ENCODE measurements at regions not wholly inside any gene's neighbourhood (a gene's known extent, or its start where the extent isn't known, plus 50 kb on each side); places are given as distances from the start of the nearest gene placed in this dataset.

DNA sequence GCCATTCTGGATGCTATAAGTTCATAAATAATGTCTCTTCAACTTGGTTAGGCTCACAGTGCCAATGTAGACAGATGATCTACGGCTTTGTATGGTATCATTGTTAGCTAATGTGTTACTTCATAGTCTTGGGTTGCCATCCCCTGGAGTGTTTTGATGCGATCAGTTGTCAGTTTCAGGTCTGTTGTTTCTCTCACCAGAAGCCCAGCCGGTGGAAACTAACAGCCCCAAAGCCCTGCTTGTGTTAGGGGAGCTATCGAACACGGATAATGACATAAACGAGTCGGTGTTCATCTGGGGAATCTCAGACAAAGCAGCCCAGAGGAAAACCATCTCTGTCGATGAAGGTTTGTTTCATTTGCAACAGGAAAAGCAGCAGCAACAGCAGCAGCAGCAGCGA lies 107.4 kb upstream of the ANKFN1 start:
- TF ChIP-seq EZH2 (IDR thresholded peaks at IDR 0.05; ENCODE audit: low read length, unreplicated experiment) (no peak), CTCF (conservative IDR thresholded peaks at IDR 0.05; ENCODE audit: low read depth, low read length) (no peak)
